ENCODE measurements at regions not wholly inside any gene's neighbourhood (a gene's known extent, or its start where the extent isn't known, plus 50 kb on each side); places are given as distances from the start of the nearest gene placed in this dataset.

- no peaks in the 10 kb centered on the region for H3K36me3 ChIP-seq (ENCODE audit: low read depth)
Measured at GRCh38 chr13:111449041-111449440, 128.6 kb downstream of the TEX29 start.

GRCh38 chr13:111451402-111451801, 131.0 kb downstream of the TEX29 start:
- Histone ChIP-seq H2AFZ (no peak overlapping the region), H3K4me1 (replicated peaks; ENCODE audit: insufficient read depth) (no peaks in the 10 kb centered on the region), H4K20me1 (ENCODE audit: insufficient read depth) (no peaks in the 10 kb centered on the region), H3K27me3 (ENCODE audit: insufficient read depth, low read depth) (peaks cover 98% of the 10 kb centered on the region), H3K9me2 (ENCODE audit: insufficient read depth) (no peaks in the 10 kb centered on the region), H3F3A (ENCODE audit: insufficient read depth, low read depth) (no peaks in the 10 kb centered on the region), H3K4me2 (no peak overlapping the region), H3K79me2 (ENCODE audit: low read depth) (no peaks in the 10 kb centered on the region), H3K36me3 (ENCODE audit: low read depth) (no peaks in the 10 kb centered on the region), H3K4me3 (no peak overlapping the region), H3K27ac (no peak overlapping the region), H3K9me3 (ENCODE audit: insufficient read depth, low read depth) (no peaks in the 10 kb centered on the region)
- no peak for TF ChIP-seq CTCF (conservative IDR thresholded peaks at IDR 0.05)
- TF ChIP-seq EZH2 (IDR thresholded peaks at IDR 0.05; ENCODE audit: low read depth), result no peak
- no TSS peak for BruUV-seq (replicated peaks)
- intact Hi-C loops (cut with micrococcal nuclease; ENCODE audit: unreplicated experiment), result no loop called here
- POLR2A ChIA-PET (ENCODE audit: unreplicated experiment), result no interaction called here
- CTCF ChIA-PET, result no interaction called here
- no peak for DNase-seq

More at GRCh38 chr13:111449041-111449440, 128.6 kb downstream of the TEX29 start:
- Histone ChIP-seq H3K79me2 (ENCODE audit: low read depth) (no peaks in the 10 kb centered on the region), H2AFZ (no peak overlapping the region), H3K4me3 (no peak overlapping the region), H3K9me3 (ENCODE audit: insufficient read depth, low read depth) (no peaks in the 10 kb centered on the region), H4K20me1 (ENCODE audit: insufficient read depth) (no peaks in the 10 kb centered on the region; the same call in 1 of the 2 replicates), H3K27me3 (ENCODE audit: insufficient read depth, low read depth) (peaks cover 96% of the 10 kb centered on the region), H3F3A (ENCODE audit: insufficient read depth, low read depth) (no peaks in the 10 kb centered on the region), H3K9me2 (ENCODE audit: insufficient read depth) (no peaks in the 10 kb centered on the region), H3K27ac (no peak overlapping the region), H3K4me2 (no peak overlapping the region), H3K4me1 (replicated peaks; ENCODE audit: insufficient read depth) (no peaks in the 10 kb centered on the region)
- no TSS peak for BruUV-seq (replicated peaks)
- CTCF ChIA-PET, result no interaction called here
- POLR2A ChIA-PET (ENCODE audit: unreplicated experiment), result no interaction called here
- intact Hi-C loops (cut with micrococcal nuclease; ENCODE audit: unreplicated experiment), result no loop called here
- DNase-seq, result no peak
- TF ChIP-seq CTCF (conservative IDR thresholded peaks at IDR 0.05), result no peak
- TF ChIP-seq EZH2 (IDR thresholded peaks at IDR 0.05; ENCODE audit: low read depth), result no peak

- H3K79me2 ChIP-seq (ENCODE audit: low read depth), result no peaks in the 10 kb centered on the region
- POLR2A ChIA-PET (ENCODE audit: unreplicated experiment), result no interaction called here
Measured at GRCh38 chr13:111456452-111457230, 136.2 kb downstream of the TEX29 start.

More at GRCh38 chr13:111456452-111457230, 136.2 kb downstream of the TEX29 start:
- H3K27ac ChIP-seq, result no peak overlapping the region
- intact Hi-C loops (cut with micrococcal nuclease; ENCODE audit: unreplicated experiment), result no loop called here
- no peak overlapping the region for H2AFZ ChIP-seq
- no peaks in the 10 kb centered on the region for H3K9me2 ChIP-seq (ENCODE audit: insufficient read depth)
- no peak overlapping the region for H3K4me2 ChIP-seq
- H3K36me3 ChIP-seq (ENCODE audit: low read depth), result no peaks in the 10 kb centered on the region
- BruUV-seq (replicated peaks), result no TSS peak
- no peaks in the 10 kb centered on the region for H3K9me3 ChIP-seq (ENCODE audit: insufficient read depth, low read depth)
- DNase-seq, result no peak
- H3K4me3 ChIP-seq, result no peak overlapping the region
- H3F3A ChIP-seq (ENCODE audit: insufficient read depth, low read depth), result no peaks in the 10 kb centered on the region
- TF ChIP-seq CTCF (conservative IDR thresholded peaks at IDR 0.05), result no peak
- TF ChIP-seq EZH2 (IDR thresholded peaks at IDR 0.05; ENCODE audit: low read depth), result no peak
- no peaks in the 10 kb centered on the region for H4K20me1 ChIP-seq (ENCODE audit: insufficient read depth)
- peaks cover 100% of the 10 kb centered on the region for H3K27me3 ChIP-seq (ENCODE audit: insufficient read depth, low read depth)
- CTCF ChIA-PET, result no interaction called here
- H3K4me1 ChIP-seq (replicated peaks; ENCODE audit: insufficient read depth), result no peaks in the 10 kb centered on the region

All from PC-9 (cell line).